GM12878 (cell line): ENCODE measurements at regions not wholly inside any gene's neighbourhood (a gene's known extent, or its start where the extent isn't known, plus 50 kb on each side); places are given as distances from the start of the nearest gene placed in this dataset.

Experiments
- BHLHE40 ChIP-seq, 2 experiments: fragments of 450-650 bp in 1 of 2; IDR thresholded peaks; 2 replicates each; pipeline ENCODE4 v1.6.1; 2011 to 2017; ENCODE audit warnings: low read depth in 2 of 2, borderline replicate concordance in 1 of 2, improper control_type of control experiment in 1 of 2, low read length in 1 of 2, mild to moderate bottlenecking in 1 of 2
- CTCF ChIP-seq, 3 experiments: IDR thresholded peaks in 2 of 3; conservative IDR thresholded peaks in 1 of 3; 2 replicates each; pipeline ENCODE4 v1.5.1; 2011; ENCODE audit warnings: low read depth in 3 of 3, low read length in 3 of 3, mild to moderate bottlenecking in 3 of 3, control low read depth in 2 of 3, moderate library complexity in 2 of 3, inconsistent platforms in 1 of 3, mixed read lengths in 1 of 3; ENCODE audit not compliant: control insufficient read depth in 2 of 3, insufficient read depth in 1 of 3; ENCODE audit errors: extremely low read depth in 1 of 3
- E4F1 ChIP-seq: fragments of 450-650 bp; IDR thresholded peaks from 2 replicates; pipeline ENCODE4 v1.6.1; 2018; ENCODE audit warnings: borderline replicate concordance, mild to moderate bottlenecking; ENCODE audit not compliant: partially characterized antibody
- GABPA ChIP-seq: IDR thresholded peaks from 2 replicates; pipeline ENCODE4 v1.6.1; 2014; ENCODE audit warnings: antibody characterized with exemption, low read depth, mild to moderate bottlenecking, inconsistent platforms
- IKZF2 ChIP-seq, 2 experiments: fragments of 450-650 bp; IDR thresholded peaks; 2 replicates each; pipeline ENCODE4 v1.6.1; 2017; ENCODE audit warnings: mild to moderate bottlenecking in 2 of 2, moderate library complexity in 2 of 2
- JUNB ChIP-seq: IDR thresholded peaks from 2 replicates; pipeline ENCODE4 v1.6.1; 2016; ENCODE audit warnings: antibody characterized with exemption, mild to moderate bottlenecking
- RFX5 ChIP-seq: IDR thresholded peaks from 2 replicates; pipeline ENCODE4 v1.6.1; 2011; ENCODE audit warnings: low read depth, low read length, improper control_type of control experiment
- SIN3A ChIP-seq: IDR thresholded peaks from 2 replicates; pipeline ENCODE4 v1.6.1; 2012; ENCODE audit warnings: low read depth, low read length, improper control_type of control experiment
- ZNF622 ChIP-seq: fragments of 450-650 bp; IDR thresholded peaks from 2 replicates; pipeline ENCODE4 v1.6.1; 2017; ENCODE audit warnings: mild to moderate bottlenecking, inconsistent platforms
- TF ChIP-seq, protein P1 (sequence below): IDR thresholded peaks from 2 replicates; pipeline ENCODE4 v1.6.1; 2012; ENCODE audit warnings: mild to moderate bottlenecking, low read depth, low read length

- TF ChIP-seq CTCF (IDR thresholded peaks at IDR 0.05 in 2 of 3, conservative IDR thresholded peaks at IDR 0.05 in 1 of 3; ENCODE audit: control insufficient read depth in 2 of 3, extremely low read depth in 1 of 3, insufficient read depth in 1 of 3, low read depth in 3 of 3, low read length in 3 of 3) (no peak), E4F1 (no peak), GABPA (no peak), JUNB (no peak), IKZF2 (IDR thresholded peaks at IDR 0.05) (no peak), ZNF622 (no peak), RFX5 (no peak), SIN3A (no peak), BHLHE40 (IDR thresholded peaks at IDR 0.05; ENCODE audit: borderline replicate concordance in 1 of 2, low read depth in 2 of 2, low read length in 1 of 2) (no peak)
- TF ChIP-seq, protein P1, sequence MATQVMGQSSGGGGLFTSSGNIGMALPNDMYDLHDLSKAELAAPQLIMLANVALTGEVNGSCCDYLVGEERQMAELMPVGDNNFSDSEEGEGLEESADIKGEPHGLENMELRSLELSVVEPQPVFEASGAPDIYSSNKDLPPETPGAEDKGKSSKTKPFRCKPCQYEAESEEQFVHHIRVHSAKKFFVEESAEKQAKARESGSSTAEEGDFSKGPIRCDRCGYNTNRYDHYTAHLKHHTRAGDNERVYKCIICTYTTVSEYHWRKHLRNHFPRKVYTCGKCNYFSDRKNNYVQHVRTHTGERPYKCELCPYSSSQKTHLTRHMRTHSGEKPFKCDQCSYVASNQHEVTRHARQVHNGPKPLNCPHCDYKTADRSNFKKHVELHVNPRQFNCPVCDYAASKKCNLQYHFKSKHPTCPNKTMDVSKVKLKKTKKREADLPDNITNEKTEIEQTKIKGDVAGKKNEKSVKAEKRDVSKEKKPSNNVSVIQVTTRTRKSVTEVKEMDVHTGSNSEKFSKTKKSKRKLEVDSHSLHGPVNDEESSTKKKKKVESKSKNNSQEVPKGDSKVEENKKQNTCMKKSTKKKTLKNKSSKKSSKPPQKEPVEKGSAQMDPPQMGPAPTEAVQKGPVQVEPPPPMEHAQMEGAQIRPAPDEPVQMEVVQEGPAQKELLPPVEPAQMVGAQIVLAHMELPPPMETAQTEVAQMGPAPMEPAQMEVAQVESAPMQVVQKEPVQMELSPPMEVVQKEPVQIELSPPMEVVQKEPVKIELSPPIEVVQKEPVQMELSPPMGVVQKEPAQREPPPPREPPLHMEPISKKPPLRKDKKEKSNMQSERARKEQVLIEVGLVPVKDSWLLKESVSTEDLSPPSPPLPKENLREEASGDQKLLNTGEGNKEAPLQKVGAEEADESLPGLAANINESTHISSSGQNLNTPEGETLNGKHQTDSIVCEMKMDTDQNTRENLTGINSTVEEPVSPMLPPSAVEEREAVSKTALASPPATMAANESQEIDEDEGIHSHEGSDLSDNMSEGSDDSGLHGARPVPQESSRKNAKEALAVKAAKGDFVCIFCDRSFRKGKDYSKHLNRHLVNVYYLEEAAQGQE: no peak
These were observed 56.8 kb downstream of the IZUMO3 start for GRCh38 chr9:24488896-24489295.
